HG02981 (cell line): ENCODE measurements at regions not wholly inside any gene's neighbourhood (a gene's known extent, or its start where the extent isn't known, plus 50 kb on each side); places are given as distances from the start of the nearest gene placed in this dataset.

ENCODE experiments used
- ATAC-seq: cut with Tn5 transposase; IDR thresholded peaks from one replicate; pipeline ENCODE4 v1.9.1; 2021; ENCODE audit warnings: mild to moderate bottlenecking, moderate library complexity; ENCODE audit not compliant: unreplicated experiment

DNA sequence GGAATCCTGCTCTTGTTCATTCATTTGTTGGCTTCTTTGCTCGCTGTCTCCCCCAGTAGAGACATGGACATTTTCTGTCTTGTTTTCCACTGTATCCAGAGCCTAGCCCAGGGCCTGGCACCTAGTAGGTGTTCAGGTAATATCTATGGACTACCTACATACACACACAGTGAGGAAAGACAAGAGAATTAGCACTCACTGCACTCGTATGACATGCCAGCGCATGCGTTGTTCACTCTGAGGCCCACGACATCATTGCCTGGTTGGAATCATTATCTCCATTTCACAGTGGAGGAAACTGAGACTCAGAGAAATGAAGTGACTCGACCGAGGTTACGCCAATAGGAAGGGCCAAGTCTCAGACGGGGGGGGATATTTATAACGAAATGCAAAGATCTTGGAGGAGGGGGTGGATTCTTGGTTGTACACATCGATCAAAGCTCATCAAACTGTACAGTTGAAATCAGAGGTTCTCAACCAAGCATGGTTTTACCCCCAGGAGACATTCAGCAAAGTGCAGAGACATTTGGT lies 140.1 kb upstream of the PTPN1 start:
- ATAC-seq, result no peak

DNA sequence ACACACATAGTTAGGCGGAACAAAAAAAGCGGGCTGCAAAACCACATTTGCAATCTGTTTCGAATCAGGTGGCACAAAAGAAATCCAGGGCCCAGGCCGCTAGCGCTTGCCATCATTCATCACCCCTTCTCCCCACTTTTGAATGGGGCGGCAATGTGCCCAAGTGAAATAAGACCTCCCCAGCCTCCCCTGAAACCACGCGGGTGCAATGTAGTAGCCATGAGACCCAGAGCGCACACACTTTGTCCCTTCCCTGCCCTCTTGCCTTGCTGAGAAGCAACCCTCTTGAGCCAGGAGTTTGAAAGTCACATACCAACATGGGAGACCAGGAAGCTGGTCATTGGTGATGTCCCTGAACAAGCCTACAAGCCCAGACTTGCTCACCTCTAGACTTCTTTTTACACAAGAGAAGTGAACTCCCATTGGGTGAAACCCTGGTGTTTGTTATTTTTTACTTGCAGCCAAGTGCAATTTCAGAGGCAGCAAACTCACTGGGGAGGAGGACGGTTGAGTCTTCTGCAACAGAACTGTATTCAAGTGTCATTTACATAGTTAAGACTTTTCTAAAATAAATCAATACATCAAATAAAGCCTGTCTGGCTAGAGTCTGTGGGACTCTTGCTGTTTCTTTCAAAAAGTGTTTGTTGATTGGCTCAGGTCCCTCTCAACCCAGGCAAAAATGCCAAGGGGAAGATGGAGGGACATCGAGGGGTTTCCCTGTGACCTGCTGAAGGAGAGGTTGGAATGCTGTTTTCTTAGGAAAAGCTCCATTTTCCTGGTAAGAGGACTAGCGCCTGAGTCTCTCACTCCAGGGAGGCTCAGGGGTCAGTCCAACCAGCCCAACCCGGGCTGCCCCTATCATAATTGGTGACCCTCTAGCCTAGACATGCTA lies 138.1 kb upstream of the PTPN1 start:
- no peak for ATAC-seq

DNA sequence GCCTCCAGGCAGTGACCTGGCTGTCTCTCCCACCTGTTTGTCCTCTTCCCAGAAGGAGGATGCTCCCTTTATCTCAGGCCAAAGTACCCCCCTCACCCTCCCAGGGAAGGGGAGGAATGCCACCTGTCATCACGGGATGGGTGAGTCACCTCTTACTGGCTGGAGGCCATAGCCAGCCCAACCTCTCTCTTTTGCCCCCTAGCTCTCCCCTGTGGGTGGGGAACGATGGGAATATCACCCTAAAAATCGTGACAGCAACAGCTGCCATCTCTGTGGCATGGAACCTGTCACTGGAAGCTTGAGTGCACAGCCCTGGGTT lies 137.5 kb upstream of the PTPN1 start:
- ATAC-seq, result no peak

DNA sequence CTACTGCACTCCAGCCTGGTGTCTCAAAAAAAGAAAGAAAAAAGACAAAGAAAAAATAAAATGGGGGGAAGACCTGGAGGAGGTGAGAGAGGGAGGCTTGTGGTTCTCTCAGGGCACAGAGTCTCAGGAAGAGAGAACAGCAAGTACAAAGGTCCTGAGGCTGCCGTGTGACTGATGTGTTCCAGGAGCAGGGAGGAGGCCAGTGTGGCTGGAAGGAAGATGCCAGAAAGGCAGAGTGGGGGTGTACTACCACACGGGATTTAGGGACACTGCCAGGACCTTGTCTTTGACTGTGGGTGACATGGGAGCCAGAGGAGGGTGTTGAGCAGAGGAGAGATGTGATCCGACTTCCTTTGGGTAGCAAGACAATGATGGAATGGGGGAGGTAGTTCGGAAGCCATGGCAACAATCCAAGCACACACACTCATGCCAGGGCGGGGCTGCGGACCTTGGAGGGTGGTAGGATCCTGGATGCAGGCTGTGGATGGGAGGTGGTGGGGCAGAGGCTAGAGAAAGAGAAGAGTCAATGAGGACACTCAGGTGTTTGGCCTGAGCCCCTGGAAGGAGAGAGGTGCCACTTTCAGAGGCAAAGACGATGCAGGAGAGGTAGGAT lies 136.4 kb upstream of the PTPN1 start:
- ATAC-seq, result no peak

DNA sequence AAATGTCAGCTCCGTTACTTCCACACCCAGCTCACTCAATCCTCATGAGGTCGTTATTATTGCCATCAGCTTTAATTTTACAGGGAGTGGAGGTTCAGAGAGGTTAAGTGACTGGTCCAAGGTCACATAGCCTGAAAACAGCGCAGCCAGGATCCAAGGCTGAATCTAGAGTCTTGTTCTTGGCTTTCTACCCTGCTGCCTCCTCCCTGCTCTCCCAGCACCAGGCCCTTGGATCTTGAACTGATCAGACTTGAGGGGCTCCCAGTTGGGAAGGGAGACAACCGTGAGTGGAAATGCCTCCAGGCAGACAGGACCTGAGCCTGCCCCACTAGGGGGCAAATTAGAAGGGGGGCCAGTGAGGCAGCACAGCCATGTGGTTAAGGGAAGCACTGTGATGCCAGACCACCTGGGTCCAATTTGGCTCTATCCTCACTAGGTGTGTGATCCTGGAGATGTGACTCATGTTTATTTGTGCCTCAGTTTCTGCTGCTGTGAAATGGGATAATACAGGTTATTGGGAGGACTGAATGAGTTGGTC lies 135.6 kb upstream of the PTPN1 start:
- ATAC-seq, result no peak

DNA sequence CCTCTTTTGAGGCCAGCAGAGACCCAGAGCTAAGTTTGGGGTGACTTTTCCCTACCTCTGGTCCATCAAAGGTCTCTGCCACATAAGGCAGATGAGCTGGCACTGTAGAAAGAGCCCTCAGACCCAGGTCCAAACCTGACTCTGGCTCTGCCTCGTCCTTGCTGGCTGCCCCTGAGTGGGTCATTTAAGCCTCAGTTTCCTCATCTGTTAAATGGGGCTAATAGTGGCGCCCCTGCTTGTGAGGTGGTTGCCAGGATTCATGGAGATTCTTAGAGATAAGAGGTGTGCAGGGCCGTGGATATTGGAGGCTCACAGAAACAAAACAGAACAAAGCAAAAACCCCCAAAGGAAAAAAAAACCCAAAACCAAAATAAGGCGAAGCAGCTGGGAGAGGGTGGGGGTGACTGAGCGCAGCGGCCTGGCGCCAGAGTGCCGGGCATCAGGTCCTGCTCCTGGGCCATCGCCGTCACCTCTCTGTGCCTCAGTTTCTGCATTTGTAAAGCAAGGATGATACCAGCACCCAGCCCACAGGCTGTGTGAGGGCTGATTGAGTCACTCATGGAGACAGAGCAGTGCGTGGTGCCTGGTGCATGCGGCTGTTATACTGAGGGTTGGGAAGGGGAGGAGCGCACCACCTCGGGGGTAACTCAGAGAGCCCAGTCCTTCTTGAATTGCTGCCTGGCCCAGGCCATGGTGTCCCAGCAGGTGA lies 133.8 kb upstream of the PTPN1 start:
- ATAC-seq, result no peak

DNA sequence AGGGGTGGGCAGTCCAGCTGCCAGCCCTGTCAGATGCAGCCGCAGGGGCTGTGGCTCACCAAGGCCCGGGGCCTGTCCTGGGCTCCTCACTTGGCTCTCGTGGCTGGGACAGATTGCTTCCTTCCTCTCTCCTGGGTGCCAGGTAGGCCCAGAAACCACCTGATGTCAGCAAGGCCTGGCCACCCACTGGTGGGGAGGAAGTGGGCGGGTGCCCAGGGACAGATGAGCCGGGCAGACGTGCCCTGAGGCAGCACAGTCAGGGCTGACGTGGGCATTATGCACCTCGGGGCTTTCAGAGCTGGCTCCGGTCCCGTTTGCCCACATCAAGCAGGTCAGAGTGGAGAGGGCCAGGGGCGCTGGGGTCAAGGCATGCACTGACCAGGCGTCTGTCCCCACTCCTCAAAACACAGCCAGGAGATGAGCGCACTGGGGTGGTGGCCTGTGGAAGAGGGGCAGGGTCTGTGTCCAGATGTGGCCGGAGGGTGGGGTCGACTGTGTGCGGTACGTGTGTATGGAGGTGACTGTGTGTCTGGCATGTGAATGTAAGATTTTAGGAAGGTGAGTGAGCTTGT lies 133.2 kb upstream of the PTPN1 start:
- no peak for ATAC-seq

DNA sequence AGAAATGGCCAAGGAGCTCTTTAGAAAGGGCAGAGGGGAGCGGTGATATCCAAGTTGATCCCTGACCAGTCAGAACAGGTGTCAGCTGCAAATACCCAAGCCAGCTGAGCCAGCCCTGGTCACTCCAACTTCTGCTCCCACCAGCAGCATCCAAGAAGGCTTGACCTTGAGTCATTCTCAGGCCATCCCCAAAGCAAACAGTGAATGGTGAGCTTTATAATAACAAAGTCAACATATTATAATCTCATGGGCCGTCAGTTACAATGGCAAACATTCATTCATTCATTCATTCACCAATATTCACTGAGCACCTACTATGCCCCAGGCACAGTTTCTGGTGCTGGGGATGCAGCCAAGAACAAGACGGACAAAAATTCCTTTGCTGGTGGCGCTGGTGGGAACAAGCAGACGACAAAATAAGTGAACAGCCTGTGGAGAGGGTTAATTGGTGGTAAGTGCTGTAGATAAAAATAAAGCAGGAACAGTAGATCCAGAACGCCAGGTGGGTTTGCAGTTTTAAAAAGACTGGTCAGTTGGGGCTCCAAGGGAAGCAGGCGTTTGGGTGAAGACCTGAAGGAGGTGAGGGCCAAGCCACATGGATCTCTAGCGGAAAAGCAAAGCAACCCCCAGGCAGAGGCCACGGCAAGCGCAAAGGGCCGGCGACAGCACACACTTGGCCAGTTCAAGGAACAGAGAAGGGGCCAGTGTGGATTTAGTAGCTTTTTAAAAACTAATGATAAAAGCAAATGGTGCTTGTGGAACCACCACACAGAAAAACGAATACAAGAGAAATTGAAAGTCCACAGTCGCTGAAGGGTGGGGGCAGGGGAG lies 131.8 kb upstream of the PTPN1 start:
- ATAC-seq, result no peak

DNA sequence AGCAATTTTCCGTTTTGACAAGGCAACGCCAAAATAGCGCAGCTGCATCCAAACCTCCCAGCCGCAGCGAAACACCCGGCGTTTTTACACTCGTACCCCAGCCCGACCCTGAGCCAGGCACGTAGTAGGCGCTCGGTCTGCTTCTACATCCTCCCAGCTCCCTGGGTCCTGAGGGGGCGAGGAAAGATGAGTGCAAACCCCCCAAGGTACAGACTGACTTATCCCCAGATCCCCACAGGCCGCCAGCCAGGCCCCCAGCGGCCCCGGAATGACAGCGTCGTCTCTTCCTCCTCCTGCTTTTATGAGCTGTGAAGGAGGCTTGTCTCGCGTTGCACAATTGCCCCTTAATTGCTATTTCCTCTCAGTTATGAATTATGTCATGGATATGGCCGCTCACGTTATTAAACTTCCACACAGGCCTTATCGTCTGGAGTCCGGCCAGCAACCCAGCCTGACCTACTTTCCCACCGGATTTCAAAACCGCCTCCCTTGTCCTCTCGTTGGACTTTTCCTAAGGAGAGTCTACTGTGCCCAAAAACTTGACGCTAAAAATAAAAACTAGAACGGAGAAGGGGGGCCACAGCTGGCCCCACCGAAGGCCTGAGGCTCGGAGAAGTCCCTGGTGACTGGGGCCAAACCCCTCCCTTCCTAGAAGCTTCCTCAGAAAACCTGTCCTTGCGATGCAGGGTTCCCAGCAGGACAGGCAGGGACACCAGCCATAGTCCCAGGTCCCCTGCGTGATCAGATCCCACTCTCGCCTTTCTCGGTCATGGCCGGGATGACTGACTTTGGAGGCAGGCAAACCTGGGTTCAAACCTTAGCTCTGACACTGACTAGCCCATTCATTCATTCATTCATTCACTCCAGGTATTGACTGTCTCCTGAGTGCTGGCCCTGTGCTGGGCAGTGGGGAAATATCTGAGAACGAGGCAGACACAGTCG lies 130.9 kb upstream of the PTPN1 start:
- no peak for ATAC-seq

DNA sequence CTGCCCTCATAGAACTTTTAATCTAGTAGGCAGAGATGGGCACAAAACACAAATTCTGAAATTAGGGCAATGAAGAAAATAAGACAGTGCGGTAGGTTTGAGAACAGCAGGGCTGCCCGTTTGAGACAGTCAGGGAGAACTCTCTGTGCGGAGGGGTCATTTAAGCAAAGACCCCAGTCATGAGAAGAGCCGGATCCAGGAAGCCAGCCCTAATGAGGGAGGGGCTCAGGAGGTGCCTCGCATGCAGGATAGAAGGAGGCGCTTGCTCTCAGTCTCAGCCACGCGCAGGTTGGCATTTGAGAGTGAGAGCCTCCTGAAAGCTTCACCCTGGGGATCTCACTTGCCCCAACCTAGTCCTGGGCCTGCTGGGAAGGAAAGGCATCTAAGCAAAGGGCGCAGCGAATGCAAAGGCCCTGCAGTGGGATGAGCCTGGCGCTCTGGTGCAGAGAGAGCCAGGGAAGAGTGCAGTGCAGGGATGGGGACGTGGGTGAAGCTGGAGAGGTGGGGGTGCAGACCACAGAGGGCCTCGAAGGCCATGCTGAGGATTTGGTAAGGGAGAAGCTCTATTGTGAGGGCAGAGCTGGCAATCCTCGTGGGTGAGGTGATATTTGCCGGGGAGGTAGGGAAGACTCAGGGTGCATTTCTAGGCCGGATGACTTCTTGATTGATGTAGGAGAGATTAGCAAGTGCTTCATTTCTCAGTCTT lies 130.0 kb upstream of the PTPN1 start:
- ATAC-seq, result no peak

DNA sequence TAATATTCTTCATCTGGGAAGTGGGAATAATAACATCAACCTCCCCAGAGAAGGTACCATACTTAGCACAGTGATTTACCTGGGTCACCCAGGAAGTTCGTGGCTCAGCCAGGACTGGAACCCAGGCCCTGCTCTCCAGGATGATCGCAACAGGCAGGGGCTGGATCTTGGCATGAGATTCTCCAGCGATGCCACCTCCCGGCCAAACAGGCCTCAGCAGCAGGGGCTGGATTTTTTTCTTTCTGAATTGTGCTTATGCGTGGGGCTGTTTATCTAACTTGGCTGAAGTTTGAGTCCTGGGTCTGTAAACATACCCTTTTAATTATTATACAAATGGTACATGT lies 129.5 kb upstream of the PTPN1 start:
- no peak for ATAC-seq

DNA sequence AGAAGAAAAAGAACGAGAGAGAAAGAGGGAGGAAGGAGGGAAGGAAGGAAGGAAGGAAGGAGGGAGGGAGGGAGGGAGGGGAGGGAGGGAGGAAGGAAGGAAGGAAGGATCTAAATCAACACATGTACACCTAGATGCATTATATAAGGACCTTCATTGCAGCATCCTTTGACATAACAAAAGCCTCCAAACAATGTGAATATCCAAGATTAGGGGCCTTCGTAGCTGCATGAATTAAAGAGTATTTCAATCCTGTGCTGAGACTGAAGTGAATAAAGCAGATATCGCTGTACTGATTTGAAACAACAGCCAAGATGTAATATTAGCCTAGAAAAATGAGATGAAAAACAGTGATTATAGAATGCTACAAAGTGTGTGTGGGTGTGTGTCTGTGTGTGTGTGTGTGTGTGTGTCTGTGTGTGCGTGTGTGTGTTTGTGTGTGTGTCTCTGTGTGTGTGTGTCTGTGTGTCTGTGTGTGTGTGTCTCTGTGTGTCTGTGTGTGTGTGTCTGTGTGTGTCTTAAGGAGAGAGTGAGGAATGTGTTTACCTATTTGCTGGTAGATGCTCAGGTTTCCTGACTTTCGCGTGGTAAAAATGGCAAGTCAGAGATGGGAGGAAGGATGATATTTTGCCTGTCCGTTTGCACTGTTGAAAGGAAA lies 129.0 kb upstream of the PTPN1 start:
- no peak for ATAC-seq

DNA sequence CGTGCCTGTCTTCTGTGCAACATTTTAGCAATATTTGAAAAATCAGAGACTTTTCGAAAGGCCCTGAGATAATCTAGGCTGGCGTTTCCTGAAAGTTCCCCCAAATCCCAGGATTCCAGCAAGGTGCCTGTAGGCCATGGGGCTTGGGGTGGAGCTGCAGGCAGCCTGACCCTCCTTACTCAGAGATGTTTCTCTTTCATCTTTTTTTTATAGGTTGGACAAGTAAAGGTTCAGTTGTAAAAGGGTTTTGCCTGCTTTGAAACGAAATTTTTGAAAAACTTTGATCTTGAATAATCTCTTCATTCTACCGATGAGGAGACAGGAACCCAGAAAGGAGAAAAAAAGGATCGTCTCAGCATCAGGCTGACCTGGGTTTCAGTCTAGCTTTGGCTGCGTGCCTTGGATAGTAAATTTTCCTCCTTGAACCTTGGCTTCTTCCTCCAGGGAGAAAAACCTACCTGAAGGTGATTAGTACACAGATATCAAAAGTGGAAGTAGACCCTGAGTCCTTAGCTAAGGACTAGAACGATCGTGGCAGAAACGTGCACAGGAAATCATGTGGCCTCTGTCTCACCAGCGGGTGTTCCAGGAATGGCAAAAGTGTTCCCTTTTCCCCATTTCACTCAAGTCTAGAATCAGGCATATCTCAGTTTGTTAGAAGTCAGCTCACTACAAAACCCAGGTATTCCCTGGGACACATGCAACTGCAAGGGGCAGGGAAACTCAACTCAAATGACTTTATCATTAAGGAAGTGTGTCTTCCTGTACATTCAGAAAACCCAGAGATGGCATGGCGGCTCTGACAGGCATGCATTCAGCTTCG lies 128.2 kb upstream of the PTPN1 start:
- no peak for ATAC-seq

DNA sequence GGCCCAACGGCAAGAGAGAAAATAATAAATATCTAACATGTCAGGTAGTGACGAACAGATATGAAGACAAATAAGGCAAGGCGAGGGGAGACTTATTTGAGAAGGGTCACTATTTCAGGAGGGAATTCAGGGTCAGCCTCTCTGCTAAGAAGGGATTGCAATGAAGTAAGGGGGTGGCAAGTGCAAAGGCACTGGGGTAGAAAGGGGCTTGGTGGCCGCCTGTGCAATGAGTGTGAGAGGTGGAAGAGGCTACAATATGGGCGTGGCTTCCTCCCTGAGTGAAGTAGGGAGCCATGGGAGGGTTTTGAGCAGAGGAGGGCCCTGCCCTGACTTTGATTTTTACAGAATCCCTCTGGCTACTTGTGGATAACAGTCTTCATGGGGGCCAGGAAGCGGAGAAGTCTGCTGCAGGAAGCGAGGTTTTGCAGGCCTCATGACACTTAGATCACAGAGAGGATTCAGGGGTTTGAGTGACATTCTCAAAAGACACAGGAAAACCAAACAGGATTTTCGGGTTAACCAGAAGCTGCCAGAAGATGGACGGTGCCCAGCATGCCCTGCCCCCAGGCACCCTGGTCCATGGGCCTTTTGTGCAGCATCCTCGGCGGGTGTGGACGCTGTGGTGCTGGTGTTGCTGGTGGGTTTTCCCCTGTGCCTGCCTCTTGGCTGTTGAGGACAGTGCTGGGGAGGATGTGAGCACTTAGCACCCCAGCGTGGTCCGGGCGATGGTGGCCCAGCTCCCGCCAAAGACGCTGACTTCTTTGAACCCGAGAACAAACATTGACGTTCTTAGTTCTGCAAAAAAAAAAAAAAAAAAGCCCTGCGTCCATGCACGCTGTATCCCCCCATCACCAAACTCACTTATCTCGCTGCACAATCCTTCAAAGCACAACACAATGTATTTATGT lies 124.2 kb upstream of the PTPN1 start:
- ATAC-seq, result no peak

DNA sequence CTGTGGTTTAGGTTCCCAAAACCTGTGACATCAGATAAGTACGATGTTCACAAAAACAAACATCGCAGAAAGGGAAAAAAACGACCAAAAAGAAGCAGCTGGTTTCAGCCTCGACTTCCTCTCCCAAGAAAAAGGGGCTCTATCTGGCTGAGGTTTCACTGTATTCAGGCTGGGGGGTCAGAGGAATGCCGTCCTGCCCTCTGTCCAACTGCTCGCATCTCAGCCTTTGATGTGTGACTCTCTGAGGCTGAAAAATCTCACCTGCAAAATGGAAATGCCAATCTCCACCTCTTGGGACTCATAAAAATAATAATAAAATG lies 123.6 kb upstream of the PTPN1 start:
- no peak for ATAC-seq

DNA sequence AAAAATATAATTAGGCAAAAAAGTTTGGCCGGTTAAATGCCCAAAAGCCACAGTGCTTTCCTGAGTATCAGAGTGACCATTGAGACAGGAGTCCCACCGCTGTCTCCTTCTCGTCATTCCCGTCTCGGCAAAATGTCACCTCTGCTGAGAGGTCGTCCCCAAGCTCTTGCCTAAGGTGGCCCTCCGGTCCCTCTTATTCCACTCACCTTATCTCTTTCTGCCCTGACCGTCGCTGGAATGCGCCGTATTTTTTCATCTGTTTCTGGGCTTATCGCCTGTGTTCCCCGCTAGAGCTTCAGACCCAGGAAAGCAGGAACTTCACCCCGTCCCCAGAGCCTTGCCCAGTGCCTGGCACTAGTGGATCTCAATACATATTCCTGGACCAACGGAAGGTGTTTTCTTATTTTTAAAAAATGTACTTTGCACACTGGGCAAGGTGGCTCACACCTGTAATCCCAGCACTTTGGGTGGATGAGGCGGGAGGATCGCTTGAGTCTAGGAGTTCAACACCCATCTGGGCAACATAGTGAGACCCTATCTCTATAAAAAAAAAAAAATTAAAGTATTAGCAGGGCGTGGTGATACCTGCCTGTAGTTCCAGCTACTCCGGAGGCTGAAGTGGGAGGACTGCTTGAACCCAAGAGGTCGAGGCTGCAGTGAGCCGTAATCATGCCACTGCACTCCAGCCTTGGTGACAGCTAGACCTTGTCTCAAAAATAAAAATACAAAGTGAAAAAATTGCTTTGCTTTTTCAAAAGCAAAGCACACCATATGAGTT lies 122.8 kb upstream of the PTPN1 start:
- no peak for ATAC-seq
